ENCODE measurements at regions not wholly inside any gene's neighbourhood (a gene's known extent, or its start where the extent isn't known, plus 50 kb on each side); places are given as distances from the start of the nearest gene placed in this dataset.

DNA sequence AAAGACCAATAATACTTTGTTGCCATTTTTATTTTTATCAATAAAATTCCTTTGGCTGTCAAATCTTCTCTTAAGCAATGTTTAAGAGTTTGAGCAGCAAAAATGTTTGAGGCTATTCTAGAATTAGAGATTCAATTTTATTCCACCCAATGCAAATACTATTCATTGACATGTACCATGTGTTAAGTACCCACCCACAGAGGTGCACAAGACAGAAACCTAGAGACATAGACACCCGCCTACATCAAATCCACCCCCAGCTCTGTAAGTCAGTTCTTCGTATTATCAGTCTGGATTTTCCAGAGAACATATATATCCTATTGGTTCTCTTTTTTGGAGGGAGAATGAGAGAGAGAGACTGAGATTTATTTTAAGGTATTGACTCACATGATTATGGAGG lies 463.7 kb downstream of the EPM2A start:
- DNase-seq (ENCODE audit: low spot score) (no peak), FAIRE-seq (no peak), ATAC-seq (no peak)
- Histone ChIP-seq H4K20me1 (ENCODE audit: insufficient read depth, low read length) (no peaks in the 10 kb centered on the region), H3K9ac (ENCODE audit: insufficient read depth, low read depth, low read length) (no peak overlapping the region), H3K27ac (ENCODE audit: extremely low read length, insufficient read depth, low read length) (no peak overlapping the region), H2AFZ (ENCODE audit: low read length) (no peak overlapping the region), H3K4me2 (ENCODE audit: low read depth, low read length) (no peak overlapping the region), H3K4me3 (replicated peaks in 1 of 3; ENCODE audit: insufficient read depth in 1 of 3, low read depth in 2 of 3, low read length in 3 of 3) (no peak overlapping the region), H3K36me3 (replicated peaks in 1 of 2; ENCODE audit: control insufficient read depth in 1 of 2, insufficient read depth in 2 of 2, low read length in 2 of 2) (no peaks in the 10 kb centered on the region), H3K79me2 (ENCODE audit: insufficient read depth, low read length) (no peaks in the 10 kb centered on the region), H3K9me3 (ENCODE audit: low read length) (no peaks in the 10 kb centered on the region), H3K4me1 (ENCODE audit: insufficient read depth, low read length) (peaks cover 85% of the 10 kb centered on the region), H3K27me3 (ENCODE audit: control insufficient read depth in 1 of 2, insufficient read depth in 2 of 2, low read length in 2 of 2) (no peaks in the 10 kb centered on the region)
- in situ Hi-C loops (cut with HindIII; ENCODE audit: extremely low pct_ligation_motif_present, low pct_unique_long_range_greater_than_20kb) (no loop called here), intact Hi-C loops (cut with micrococcal nuclease; ENCODE audit: unreplicated experiment) (no loop called here)
- BruUV-seq (replicated peaks): no TSS peak
- 98% methylated on average over 2 of the region's 2 CpGs for WGBS (ENCODE audit: low lambda C conversion rate)
- CTCF ChIA-PET (ENCODE audit: low intra/inter-chr PET ratio, low total read pairs): no interaction called here
- TF ChIP-seq, protein P1, sequence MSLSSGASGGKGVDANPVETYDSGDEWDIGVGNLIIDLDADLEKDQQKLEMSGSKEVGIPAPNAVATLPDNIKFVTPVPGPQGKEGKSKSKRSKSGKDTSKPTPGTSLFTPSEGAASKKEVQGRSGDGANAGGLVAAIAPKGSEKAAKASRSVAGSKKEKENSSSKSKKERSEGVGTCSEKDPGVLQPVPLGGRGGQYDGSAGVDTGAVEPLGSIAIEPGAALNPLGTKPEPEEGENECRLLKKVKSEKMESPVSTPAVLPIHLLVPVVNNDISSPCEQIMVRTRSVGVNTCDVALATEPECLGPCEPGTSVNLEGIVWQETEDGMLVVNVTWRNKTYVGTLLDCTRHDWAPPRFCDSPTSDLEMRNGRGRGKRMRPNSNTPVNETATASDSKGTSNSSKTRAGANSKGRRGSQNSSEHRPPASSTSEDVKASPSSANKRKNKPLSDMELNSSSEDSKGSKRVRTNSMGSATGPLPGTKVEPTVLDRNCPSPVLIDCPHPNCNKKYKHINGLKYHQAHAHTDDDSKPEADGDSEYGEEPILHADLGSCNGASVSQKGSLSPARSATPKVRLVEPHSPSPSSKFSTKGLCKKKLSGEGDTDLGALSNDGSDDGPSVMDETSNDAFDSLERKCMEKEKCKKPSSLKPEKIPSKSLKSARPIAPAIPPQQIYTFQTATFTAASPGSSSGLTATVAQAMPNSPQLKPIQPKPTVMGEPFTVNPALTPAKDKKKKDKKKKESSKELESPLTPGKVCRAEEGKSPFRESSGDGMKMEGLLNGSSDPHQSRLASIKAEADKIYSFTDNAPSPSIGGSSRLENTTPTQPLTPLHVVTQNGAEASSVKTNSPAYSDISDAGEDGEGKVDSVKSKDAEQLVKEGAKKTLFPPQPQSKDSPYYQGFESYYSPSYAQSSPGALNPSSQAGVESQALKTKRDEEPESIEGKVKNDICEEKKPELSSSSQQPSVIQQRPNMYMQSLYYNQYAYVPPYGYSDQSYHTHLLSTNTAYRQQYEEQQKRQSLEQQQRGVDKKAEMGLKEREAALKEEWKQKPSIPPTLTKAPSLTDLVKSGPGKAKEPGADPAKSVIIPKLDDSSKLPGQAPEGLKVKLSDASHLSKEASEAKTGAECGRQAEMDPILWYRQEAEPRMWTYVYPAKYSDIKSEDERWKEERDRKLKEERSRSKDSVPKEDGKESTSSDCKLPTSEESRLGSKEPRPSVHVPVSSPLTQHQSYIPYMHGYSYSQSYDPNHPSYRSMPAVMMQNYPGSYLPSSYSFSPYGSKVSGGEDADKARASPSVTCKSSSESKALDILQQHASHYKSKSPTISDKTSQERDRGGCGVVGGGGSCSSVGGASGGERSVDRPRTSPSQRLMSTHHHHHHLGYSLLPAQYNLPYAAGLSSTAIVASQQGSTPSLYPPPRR (CRISPR knock-in tag; IDR thresholded peaks at IDR 0.05; ENCODE audit: borderline replicate concordance): no peak
- TF ChIP-seq ZNF326 (CRISPR knock-in tag; IDR thresholded peaks at IDR 0.05; ENCODE audit: borderline replicate concordance) (no peak), ZSCAN25 (CRISPR knock-in tag; IDR thresholded peaks at IDR 0.05) (no peak), TBL1XR1 (IDR thresholded peaks at IDR 0.05; ENCODE audit: borderline replicate concordance, low read length, partially characterized antibody) (no peak), AKAP8 (CRISPR knock-in tag; IDR thresholded peaks at IDR 0.05) (no peak), KDM6A (CRISPR knock-in tag; IDR thresholded peaks at IDR 0.05; ENCODE audit: low read depth) (no peak), SMAD1 (CRISPR knock-in tag; IDR thresholded peaks at IDR 0.05; ENCODE audit: borderline replicate concordance, low read depth) (no peak), NONO (IDR thresholded peaks at IDR 0.05) (no peak), NONO (CRISPR knock-in tag; conservative IDR thresholded peaks at IDR 0.05) (no peak), ZNF773 (CRISPR knock-in tag; IDR thresholded peaks at IDR 0.05; ENCODE audit: borderline replicate concordance) (no peak)
- TF ChIP-seq, protein P2, sequence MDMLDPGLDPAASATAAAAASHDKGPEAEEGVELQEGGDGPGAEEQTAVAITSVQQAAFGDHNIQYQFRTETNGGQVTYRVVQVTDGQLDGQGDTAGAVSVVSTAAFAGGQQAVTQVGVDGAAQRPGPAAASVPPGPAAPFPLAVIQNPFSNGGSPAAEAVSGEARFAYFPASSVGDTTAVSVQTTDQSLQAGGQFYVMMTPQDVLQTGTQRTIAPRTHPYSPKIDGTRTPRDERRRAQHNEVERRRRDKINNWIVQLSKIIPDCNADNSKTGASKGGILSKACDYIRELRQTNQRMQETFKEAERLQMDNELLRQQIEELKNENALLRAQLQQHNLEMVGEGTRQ (IDR thresholded peaks at IDR 0.05; ENCODE audit: low read depth, low read length): no peak
- TF ChIP-seq, protein P2 (CRISPR knock-in tag; IDR thresholded peaks at IDR 0.05; ENCODE audit: borderline replicate concordance): no peak
- TF ChIP-seq, protein P3, sequence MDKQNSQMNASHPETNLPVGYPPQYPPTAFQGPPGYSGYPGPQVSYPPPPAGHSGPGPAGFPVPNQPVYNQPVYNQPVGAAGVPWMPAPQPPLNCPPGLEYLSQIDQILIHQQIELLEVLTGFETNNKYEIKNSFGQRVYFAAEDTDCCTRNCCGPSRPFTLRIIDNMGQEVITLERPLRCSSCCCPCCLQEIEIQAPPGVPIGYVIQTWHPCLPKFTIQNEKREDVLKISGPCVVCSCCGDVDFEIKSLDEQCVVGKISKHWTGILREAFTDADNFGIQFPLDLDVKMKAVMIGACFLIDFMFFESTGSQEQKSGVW (CRISPR knock-in tag; IDR thresholded peaks at IDR 0.05; ENCODE audit: borderline replicate concordance): no peak
- POLR2A ChIA-PET: no interaction called here

Measured in HepG2 (cell line).